GM13976 (cell line): ENCODE measurements at regions not wholly inside any gene's neighbourhood (a gene's known extent, or its start where the extent isn't known, plus 50 kb on each side); places are given as distances from the start of the nearest gene placed in this dataset.

Source experiments
- DNase-seq: peaks from one replicate; pipeline ENCODE4 v3.0.0; 2012; ENCODE audit warnings: low spot score
- in situ Hi-C: fragments of 300-500 bp; cut with MboI; formaldehyde crosslinking; loops from one replicate; pipeline ENCODE4 v1.12.0; 2022; ENCODE audit warnings: low sequenced_read_pairs, mixed read lengths, inconsistent platforms; ENCODE audit not compliant: unreplicated experiment
- TF ChIP-seq, protein P1 (sequence below): IDR thresholded peaks from 2 replicates; pipeline ENCODE4 v1.5.1; 2012; ENCODE audit warnings: borderline replicate concordance, mild to moderate bottlenecking; ENCODE audit not compliant: insufficient read depth; ENCODE audit errors: extremely low read depth, missing control alignments, control extremely low read depth

DNA sequence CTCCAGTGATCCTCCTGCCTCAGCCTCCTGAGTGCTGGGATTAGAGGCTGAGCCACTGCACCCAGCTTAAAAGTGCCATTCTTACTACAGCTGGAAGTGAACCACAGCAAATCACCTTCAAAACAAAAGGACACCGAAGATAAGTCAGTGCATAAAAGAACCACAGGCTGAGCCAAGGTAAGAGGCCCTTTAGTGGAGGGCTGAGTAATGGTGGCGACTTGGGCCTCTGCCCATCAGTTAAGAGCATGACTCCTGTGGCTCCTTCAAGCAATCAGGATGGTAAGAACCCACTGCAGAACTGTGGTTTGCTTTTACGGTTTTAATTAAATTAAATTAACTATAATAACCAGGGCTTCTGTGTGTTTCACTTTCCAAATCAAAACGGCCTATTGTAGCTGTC lies 75.1 kb downstream of the CTAGE1 start:
- in situ Hi-C loops: no loop called here
- TF ChIP-seq, protein P1, sequence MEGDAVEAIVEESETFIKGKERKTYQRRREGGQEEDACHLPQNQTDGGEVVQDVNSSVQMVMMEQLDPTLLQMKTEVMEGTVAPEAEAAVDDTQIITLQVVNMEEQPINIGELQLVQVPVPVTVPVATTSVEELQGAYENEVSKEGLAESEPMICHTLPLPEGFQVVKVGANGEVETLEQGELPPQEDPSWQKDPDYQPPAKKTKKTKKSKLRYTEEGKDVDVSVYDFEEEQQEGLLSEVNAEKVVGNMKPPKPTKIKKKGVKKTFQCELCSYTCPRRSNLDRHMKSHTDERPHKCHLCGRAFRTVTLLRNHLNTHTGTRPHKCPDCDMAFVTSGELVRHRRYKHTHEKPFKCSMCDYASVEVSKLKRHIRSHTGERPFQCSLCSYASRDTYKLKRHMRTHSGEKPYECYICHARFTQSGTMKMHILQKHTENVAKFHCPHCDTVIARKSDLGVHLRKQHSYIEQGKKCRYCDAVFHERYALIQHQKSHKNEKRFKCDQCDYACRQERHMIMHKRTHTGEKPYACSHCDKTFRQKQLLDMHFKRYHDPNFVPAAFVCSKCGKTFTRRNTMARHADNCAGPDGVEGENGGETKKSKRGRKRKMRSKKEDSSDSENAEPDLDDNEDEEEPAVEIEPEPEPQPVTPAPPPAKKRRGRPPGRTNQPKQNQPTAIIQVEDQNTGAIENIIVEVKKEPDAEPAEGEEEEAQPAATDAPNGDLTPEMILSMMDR: no peak
- no peak for DNase-seq

DNA sequence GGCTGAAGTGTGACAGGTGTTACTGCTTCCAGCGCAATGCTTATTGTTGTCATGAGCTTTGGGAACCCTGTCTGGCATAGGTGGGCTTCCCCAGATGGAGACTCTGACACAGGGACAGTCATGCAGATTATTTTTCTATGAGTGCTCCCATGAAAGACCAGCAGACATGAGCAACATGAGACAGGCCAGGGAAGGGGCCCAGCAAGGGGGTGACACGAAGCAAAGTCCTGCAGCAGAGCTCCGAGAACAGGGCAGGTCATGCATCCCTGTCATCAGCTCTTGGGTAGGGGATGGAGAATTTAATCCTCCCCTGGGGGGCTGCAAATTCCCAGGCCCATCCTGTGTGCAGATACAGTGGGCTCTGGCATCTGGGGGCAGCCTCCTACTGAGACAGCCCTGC lies 77.4 kb downstream of the CTAGE1 start:
- TF ChIP-seq, protein P1: no peak
- DNase-seq: no peak
- in situ Hi-C loops: no loop called here

DNA sequence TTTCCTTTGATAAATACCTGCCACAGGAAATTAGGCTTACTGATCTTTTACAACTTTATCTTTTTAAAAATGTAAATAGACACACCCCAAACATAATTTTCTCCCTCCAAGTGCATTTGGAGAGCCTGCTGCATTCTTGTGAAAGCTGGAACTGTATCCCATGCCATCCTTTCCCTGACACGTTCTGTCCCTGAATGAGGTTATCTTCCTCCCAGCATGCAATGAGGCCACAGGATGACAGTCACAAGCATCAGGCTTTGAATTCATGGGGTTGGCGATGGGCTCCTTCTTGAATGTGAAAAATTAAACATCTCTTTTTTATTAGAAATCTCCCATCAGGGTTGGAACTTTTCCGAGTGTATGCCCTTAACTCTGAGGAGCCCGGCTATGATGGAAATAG lies 77.8 kb downstream of the CTAGE1 start:
- TF ChIP-seq, protein P1: no peak
- DNase-seq: no peak
- in situ Hi-C loops: no loop called here

DNA sequence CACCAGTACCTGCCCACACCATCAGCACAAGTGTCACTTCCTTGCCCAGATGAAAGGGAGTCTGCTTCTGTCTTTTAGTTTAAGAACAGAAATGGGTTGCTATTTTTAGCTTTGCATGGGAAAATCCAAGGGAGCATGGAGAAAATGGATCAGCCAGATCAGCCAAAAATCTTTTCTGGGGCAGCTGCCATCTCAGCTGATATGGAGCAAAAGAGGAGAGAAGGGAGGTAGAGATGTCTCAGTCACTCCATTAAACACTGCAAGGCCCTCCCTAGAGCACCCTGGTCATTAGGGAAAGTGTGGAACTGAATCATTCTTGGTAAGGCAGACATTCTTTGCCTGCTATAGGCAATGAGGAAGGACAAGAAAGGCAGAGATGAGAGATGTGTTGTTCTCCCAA lies 79.9 kb downstream of the CTAGE1 start:
- in situ Hi-C loops: no loop called here
- TF ChIP-seq, protein P1: no peak
- DNase-seq: no peak

DNA sequence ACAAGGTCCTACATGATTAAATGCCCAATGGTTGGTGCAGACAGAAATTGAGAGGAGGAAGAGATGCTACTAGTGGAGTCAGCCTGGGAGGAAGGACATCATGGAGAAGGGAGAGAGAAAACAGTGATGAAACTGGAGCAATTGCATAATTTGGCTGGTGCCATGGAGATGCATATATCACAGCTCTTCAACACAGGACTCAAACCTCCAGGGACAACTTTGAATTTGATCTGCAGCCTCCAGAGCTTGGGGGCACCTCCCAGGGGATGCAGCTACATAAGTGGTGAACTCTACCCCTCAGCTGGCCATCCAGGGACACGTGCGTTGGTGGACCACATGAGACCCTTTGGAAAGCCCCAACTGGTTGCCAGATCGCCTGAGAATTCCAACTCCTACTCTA lies 80.4 kb downstream of the CTAGE1 start:
- no peak for DNase-seq
- in situ Hi-C loops: no loop called here
- TF ChIP-seq, protein P1: no peak

DNA sequence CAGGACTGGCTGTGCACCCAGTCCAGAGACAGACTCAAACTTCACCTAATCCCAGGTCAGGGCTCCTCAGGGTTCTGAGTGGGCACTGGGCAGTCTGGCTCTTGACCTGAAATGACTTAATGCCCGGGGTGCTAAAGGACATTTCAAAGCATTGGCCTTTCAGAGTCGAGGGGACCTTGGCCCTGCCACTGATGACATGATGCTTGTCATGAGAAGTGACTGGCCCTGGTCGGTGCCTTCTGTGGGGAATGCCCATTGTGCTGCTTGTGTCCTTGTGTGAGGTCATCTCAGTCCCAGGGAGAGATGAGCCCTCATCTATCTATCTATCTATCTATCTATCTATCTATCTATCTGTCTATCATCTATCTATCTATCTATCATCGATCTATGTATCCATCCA lies 81.3 kb downstream of the CTAGE1 start:
- TF ChIP-seq, protein P1: no peak
- no peak for DNase-seq
- in situ Hi-C loops: no loop called here

DNA sequence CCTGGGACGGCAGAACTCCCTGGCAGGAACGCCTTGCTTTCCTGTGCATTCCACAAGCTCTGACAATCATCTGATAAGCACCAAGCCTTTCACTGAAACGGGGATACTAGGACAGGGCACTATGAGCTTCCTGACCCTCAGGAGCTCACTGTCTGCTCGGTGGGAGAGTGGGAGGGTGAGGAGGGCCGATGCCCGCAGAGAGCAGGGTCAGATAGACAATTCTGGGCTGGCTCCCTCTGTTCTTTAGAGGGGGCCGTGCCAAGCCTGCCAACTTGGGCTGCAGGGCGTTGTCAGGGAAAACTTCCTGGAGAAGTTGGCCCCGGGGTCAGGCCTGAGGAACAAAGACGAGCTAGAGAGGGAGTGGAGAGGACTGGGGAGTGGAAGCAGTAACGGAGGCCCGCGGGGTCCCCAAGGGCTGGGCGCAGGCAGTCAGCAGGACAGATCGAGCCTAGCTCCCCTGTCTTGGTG lies 82.0 kb downstream of the CTAGE1 start:
- TF ChIP-seq, protein P1: no peak
- in situ Hi-C loops: no loop called here
- DNase-seq: no peak
